ENCODE measurements at regions not wholly inside any gene's neighbourhood (a gene's known extent, or its start where the extent isn't known, plus 50 kb on each side); places are given as distances from the start of the nearest gene placed in this dataset.

DNA sequence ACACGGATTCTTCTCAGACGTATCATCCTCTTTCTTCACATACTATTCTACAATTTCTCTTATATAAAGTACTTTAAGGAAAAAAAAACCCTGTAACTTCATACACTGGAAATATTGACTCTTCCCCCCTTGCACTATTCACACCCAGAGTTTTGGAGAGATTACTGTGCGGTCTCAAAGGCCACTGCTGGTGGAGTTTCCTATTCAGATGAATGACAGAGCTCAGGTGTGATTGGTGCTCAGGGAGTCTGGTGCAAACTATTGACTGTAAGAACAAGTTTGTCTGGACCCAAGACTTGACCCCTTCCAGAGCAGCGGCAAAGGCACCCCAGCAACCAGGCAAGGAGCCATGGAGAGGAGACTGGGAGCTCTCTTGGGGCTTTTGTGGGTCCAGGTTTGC is 187.5 kb upstream of the OR4E1 start:
- Histone ChIP-seq H3K9me3 (ENCODE audit: control insufficient read depth, insufficient read depth, low read depth, low read length) (no peaks in the 10 kb centered on the region), H3K4me1 (ENCODE audit: control insufficient read depth, insufficient read depth, low read length) (no peaks in the 10 kb centered on the region), H3K27ac (ENCODE audit: low read length) (no peak overlapping the region), H3K4me3 (ENCODE audit: low read depth in 2 of 2, low read length in 2 of 2) (no peak overlapping the region), H3K27me3 (ENCODE audit: control insufficient read depth, insufficient read depth, low read length) (peaks cover 2% of the 10 kb centered on the region; the same call in 1 of the 2 replicates), H3K36me3 (ENCODE audit: control insufficient read depth, insufficient read depth, low read length) (no peaks in the 10 kb centered on the region; the same call in 1 of the 2 replicates)
- intact Hi-C loops (cut with micrococcal nuclease; ENCODE audit: unreplicated experiment), result no loop called here
- ChIA-PET CTCF (interaction anchor here (0.6 to 0.7 kb wide), 2 partner anchors 12 to 26 kb away, joined by 3 read pairs; no protein-coding TSS in a partner anchor), POLR2A (no interaction called here)
- in situ Hi-C loops (cut with HindIII; ENCODE audit: low pct_unique_long_range_greater_than_20kb, low sequenced_read_pairs), result no loop called here
- ATAC-seq, result no peak
- no peak for TF ChIP-seq POLR2AphosphoS5 (IDR thresholded peaks at IDR 0.05; ENCODE audit: low read depth, low read length)
- TF ChIP-seq REST (IDR thresholded peaks at IDR 0.05; ENCODE audit: insufficient read depth in 1 of 2, low read depth in 2 of 2, low read length in 1 of 2), result no peak
- no peak for TF ChIP-seq TCF7L2 (IDR thresholded peaks at IDR 0.05; ENCODE audit: low read depth, low read length)
- TF ChIP-seq CTCF (IDR thresholded peaks at IDR 0.05), result no peak
- TF ChIP-seq SIN3A (IDR thresholded peaks at IDR 0.05; ENCODE audit: borderline replicate concordance, insufficient read depth, low read depth, low read length), result no peak
- DNase-seq (ENCODE audit: low read depth, low spot score), result no peak
- no TSS peak for BruUV-seq (replicated peaks)

- no peak overlapping the region for H3K27ac ChIP-seq (ENCODE audit: low read length)
- no peaks in the 10 kb centered on the region for H3K9me3 ChIP-seq (ENCODE audit: control insufficient read depth, insufficient read depth, low read depth, low read length)
- DNase-seq (ENCODE audit: low read depth, low spot score) (no peak), ATAC-seq (no peak)
- TF ChIP-seq CTCF (IDR thresholded peaks at IDR 0.05), result peak; percentile 57
- no peak for TF ChIP-seq SIN3A (IDR thresholded peaks at IDR 0.05; ENCODE audit: borderline replicate concordance, insufficient read depth, low read depth, low read length)
- TF ChIP-seq REST (IDR thresholded peaks at IDR 0.05; ENCODE audit: insufficient read depth in 1 of 2, low read depth in 2 of 2, low read length in 1 of 2), result no peak
- TF ChIP-seq TCF7L2 (IDR thresholded peaks at IDR 0.05; ENCODE audit: low read depth, low read length), result no peak
- TF ChIP-seq POLR2AphosphoS5 (IDR thresholded peaks at IDR 0.05; ENCODE audit: low read depth, low read length), result no peak
- ChIA-PET POLR2A (no interaction called here), CTCF (no interaction called here)
- H3K4me3 ChIP-seq (ENCODE audit: low read depth in 2 of 2, low read length in 2 of 2), result no peak overlapping the region
- in situ Hi-C loops (cut with HindIII; ENCODE audit: low pct_unique_long_range_greater_than_20kb, low sequenced_read_pairs), result no loop called here
- intact Hi-C loops (cut with micrococcal nuclease; ENCODE audit: unreplicated experiment), result no loop called here
- no peaks in the 10 kb centered on the region; the same call in 1 of the 2 replicates for H3K36me3 ChIP-seq (ENCODE audit: control insufficient read depth, insufficient read depth, low read length)
- peaks cover 2% of the 10 kb centered on the region; the same call in 1 of the 2 replicates for H3K27me3 ChIP-seq (ENCODE audit: control insufficient read depth, insufficient read depth, low read length)
- H3K4me1 ChIP-seq (ENCODE audit: control insufficient read depth, insufficient read depth, low read length), result no peaks in the 10 kb centered on the region
- no TSS peak for BruUV-seq (replicated peaks)
Measured at GRCh38 chr14:21860172-21860571, 186.6 kb upstream of the OR4E1 start.
